SIG-M5 treated with dmso at 0.1 percent for 504 hours (cell line): ENCODE measurements at regions not wholly inside any gene's neighbourhood (a gene's known extent, or its start where the extent isn't known, plus 50 kb on each side); places are given as distances from the start of the nearest gene placed in this dataset.

ENCODE experiments used
- DNase-seq: peaks from one replicate; lab custom pipeline; 2025; ENCODE audit not compliant: unreplicated experiment; lab: John Stamatoyannopoulos, UW

DNA sequence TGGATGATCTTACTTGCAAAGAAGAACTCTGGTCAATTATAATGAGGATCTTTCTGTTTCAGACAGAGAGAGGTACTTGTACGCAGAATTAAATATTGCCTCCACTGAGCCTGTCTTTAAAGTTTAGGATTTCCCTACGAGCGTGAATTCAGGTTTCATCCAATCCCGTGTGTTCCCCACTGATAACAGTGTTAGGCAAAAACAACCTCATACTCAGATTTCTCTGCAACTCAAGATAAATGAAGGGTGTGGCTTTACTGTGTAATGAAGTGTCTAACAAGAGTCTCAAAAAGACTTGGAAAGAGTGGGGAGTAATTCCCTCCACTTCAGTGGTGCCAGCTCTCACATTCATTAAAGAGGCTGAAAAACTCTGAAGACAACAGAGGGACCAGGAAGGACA lies 53.2 kb upstream of the ACO1 start:
- DNase-seq: no peak

DNA sequence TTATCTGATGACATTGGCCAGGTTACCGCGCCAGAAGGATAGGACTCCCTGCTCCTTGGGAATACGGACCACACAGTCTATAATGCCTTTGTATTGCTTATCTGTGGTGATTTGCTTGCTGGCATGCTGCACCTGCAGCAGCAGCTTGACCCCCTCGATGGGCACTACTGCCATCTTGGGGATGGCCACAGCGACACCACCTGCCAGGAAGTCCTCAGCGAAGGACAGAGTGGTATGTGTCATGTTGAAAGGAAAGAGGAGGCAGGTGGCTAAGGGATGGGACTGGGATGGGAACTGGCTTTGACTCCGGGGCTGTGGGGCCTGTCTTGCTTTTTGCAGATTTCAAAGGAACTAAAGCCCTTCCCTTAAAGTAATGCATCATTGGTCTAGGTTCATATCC lies 50.3 kb upstream of the ACO1 start:
- DNase-seq: no peak
